ENCODE measurements at regions not wholly inside any gene's neighbourhood (a gene's known extent, or its start where the extent isn't known, plus 50 kb on each side); places are given as distances from the start of the nearest gene placed in this dataset.
A peak's percentile ranks its signal among the peaks of the same experiment; 100 is the strongest.

GRCh38 chr18:6626457-6626856, 103.1 kb upstream of the ARHGAP28 start:
- H3K36me3 Mint-ChIP-seq (ENCODE audit: unreplicated experiment) = no peaks in the 10 kb centered on the region
- H3K4me3 Mint-ChIP-seq (ENCODE audit: unreplicated experiment) = no peak overlapping the region
- no peak overlapping the region for H3K27ac Mint-ChIP-seq (ENCODE audit: unreplicated experiment)
- peaks cover 64% of the 10 kb centered on the region for H3K4me1 Mint-ChIP-seq (ENCODE audit: unreplicated experiment)
- H3K9me3 Mint-ChIP-seq (ENCODE audit: unreplicated experiment) = peaks cover 3% of the 10 kb centered on the region
- TF ChIP-seq CTCF (IDR thresholded peaks at IDR 0.05) = no peak
- no peak for DNase-seq (ENCODE audit: extremely low spot score, unreplicated experiment)
- no peaks in the 10 kb centered on the region for H3K27me3 Mint-ChIP-seq (ENCODE audit: unreplicated experiment)

GRCh38 chr18:6627645-6628044, 101.9 kb upstream of the ARHGAP28 start:
- Mint-ChIP-seq H3K4me1 (ENCODE audit: unreplicated experiment) (peaks cover 62% of the 10 kb centered on the region), H3K27me3 (ENCODE audit: unreplicated experiment) (no peaks in the 10 kb centered on the region), H3K9me3 (ENCODE audit: unreplicated experiment) (peaks cover 10% of the 10 kb centered on the region), H3K27ac (ENCODE audit: unreplicated experiment) (peak overlapping the region; percentile 73), H3K4me3 (ENCODE audit: unreplicated experiment) (no peak overlapping the region), H3K36me3 (ENCODE audit: unreplicated experiment) (no peaks in the 10 kb centered on the region)
- no peak for TF ChIP-seq CTCF (IDR thresholded peaks at IDR 0.05)
- no peak for DNase-seq (ENCODE audit: extremely low spot score, unreplicated experiment)

GRCh38 chr18:6628187-6628586, 101.3 kb upstream of the ARHGAP28 start:
- no peak for DNase-seq (ENCODE audit: extremely low spot score, unreplicated experiment)
- H3K9me3 Mint-ChIP-seq (ENCODE audit: unreplicated experiment) = peaks cover 10% of the 10 kb centered on the region
- H3K27me3 Mint-ChIP-seq (ENCODE audit: unreplicated experiment) = no peaks in the 10 kb centered on the region

DNA sequence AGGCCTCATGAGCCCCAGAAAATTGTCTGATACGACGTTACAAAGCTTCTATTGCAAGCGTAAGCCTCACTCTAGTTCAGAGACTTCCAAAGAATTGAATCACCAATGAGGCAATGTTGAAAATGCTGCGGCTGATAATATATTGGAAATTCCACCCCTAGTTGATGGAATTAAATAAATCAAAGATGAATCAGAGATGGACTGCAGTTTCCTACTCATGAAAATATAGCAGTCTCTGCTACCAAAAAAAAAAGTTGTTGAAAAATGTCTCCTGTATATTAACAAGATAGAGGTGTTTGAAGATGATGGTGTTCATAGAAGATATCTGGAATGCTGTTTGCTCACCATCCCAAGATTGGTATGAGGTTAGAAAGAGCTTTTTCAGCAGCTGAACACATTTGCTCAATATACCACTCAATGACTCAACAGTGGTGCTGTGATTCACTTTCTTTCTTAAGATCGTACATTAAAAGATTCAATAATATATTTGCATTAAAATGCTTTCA, 99.8 kb upstream of the ARHGAP28 start:
- TF ChIP-seq CTCF (IDR thresholded peaks at IDR 0.05) = no peak
- no peak overlapping the region for H3K27ac Mint-ChIP-seq (ENCODE audit: unreplicated experiment)
- H3K9me3 Mint-ChIP-seq (ENCODE audit: unreplicated experiment) = peaks cover 10% of the 10 kb centered on the region
- peaks cover 63% of the 10 kb centered on the region for H3K4me1 Mint-ChIP-seq (ENCODE audit: unreplicated experiment)
- H3K4me3 Mint-ChIP-seq (ENCODE audit: unreplicated experiment) = no peak overlapping the region
- H3K27me3 Mint-ChIP-seq (ENCODE audit: unreplicated experiment) = no peaks in the 10 kb centered on the region
- no peaks in the 10 kb centered on the region for H3K36me3 Mint-ChIP-seq (ENCODE audit: unreplicated experiment)
- DNase-seq (ENCODE audit: extremely low spot score, unreplicated experiment) = no peak

More at GRCh38 chr18:6628187-6628586, 101.3 kb upstream of the ARHGAP28 start:
- H3K27ac Mint-ChIP-seq (ENCODE audit: unreplicated experiment) = peak overlapping the region; percentile 73
- TF ChIP-seq CTCF (IDR thresholded peaks at IDR 0.05) = no peak
- H3K36me3 Mint-ChIP-seq (ENCODE audit: unreplicated experiment) = no peaks in the 10 kb centered on the region
- H3K4me3 Mint-ChIP-seq (ENCODE audit: unreplicated experiment) = no peak overlapping the region
- peaks cover 65% of the 10 kb centered on the region for H3K4me1 Mint-ChIP-seq (ENCODE audit: unreplicated experiment)

DNA sequence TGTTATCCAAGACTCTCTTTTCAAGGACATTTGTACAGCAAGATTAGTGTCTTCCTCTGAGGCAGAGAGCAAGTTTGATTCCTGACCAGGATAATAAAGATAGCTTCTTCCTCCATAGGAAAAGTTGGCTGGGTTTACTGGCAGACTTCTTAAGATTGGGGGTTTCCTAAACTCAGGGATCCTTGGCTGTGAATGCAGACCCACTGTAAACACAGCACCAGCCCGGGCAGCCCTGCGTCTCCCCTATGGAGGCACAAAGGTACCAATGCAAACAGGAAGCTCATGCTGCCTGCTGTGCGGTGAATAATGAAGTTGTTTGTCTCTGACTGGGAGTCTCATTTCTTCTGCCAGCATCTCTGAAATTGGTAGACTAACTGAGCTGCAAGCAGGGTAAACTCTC, 96.2 kb upstream of the ARHGAP28 start:
- Mint-ChIP-seq H3K9me3 (ENCODE audit: unreplicated experiment) (peaks cover 10% of the 10 kb centered on the region), H3K4me1 (ENCODE audit: unreplicated experiment) (peaks cover 33% of the 10 kb centered on the region)

More for the DNA sequence above, 96.2 kb upstream of the ARHGAP28 start:
- Mint-ChIP-seq H3K27me3 (ENCODE audit: unreplicated experiment) (peaks cover 4% of the 10 kb centered on the region), H3K36me3 (ENCODE audit: unreplicated experiment) (no peaks in the 10 kb centered on the region), H3K27ac (ENCODE audit: unreplicated experiment) (no peak overlapping the region), H3K4me3 (ENCODE audit: unreplicated experiment) (no peak overlapping the region)
- DNase-seq (ENCODE audit: extremely low spot score, unreplicated experiment) = no peak
- no peak for TF ChIP-seq CTCF (IDR thresholded peaks at IDR 0.05)
